ENCODE measurements at regions not wholly inside any gene's neighbourhood (a gene's known extent, or its start where the extent isn't known, plus 50 kb on each side); places are given as distances from the start of the nearest gene placed in this dataset.

- H3K36me3 ChIP-seq (replicated peaks in 1 of 2), result no peaks in the 10 kb centered on the region
- no peak overlapping the region for H3K4me3 ChIP-seq
- no peak for DNase-seq
- intact Hi-C loops (cut with DNase I), result no loop called here
- H3K27ac ChIP-seq, result no peak overlapping the region
- H3K27me3 ChIP-seq, result no peaks in the 10 kb centered on the region
- TF ChIP-seq POLR2A (IDR thresholded peaks at IDR 0.05), result no peak
- no peak for TF ChIP-seq CTCF (IDR thresholded peaks at IDR 0.05)
- WGBS, 4 donors, result 89 to 94% (median 93%) methylated on average over 11 to 20 of the region's 20 CpGs
- peaks cover 4 to 27% of the 10 kb centered on the region in 2 donors for H3K4me1 ChIP-seq (replicated peaks in 1 of 2)
- H3K9me3 ChIP-seq (replicated peaks in 1 of 3), result no peaks in the 10 kb centered on the region
Observed at GRCh38 chr16:85469929-85470590, 143.1 kb upstream of the GSE1 start.

- no peaks in the 10 kb centered on the region for H3K36me3 ChIP-seq (replicated peaks in 1 of 2)
- no peak for DNase-seq
- TF ChIP-seq CTCF (IDR thresholded peaks at IDR 0.05) (no peak), POLR2A (IDR thresholded peaks at IDR 0.05) (no peak)
- intact Hi-C loops (cut with DNase I), result no loop called here
- H3K27ac ChIP-seq, result no peak overlapping the region
- no peaks in the 10 kb centered on the region for H3K27me3 ChIP-seq
- 78 to 87% (median 85%) methylated on average over 9 to 13 of the region's 13 CpGs for WGBS, 4 donors
- no peaks in the 10 kb centered on the region for H3K9me3 ChIP-seq (replicated peaks in 1 of 3)
- H3K4me3 ChIP-seq, result no peak overlapping the region
- H3K4me1 ChIP-seq (replicated peaks in 1 of 2), result peaks cover 9 to 27% of the 10 kb centered on the region in 2 donors
Observed at GRCh38 chr16:85470873-85471272, 142.2 kb upstream of the GSE1 start.

GRCh38 chr16:85471469-85472431 is 141.4 kb upstream of the GSE1 start:
- no peak for DNase-seq
- Histone ChIP-seq H3K4me1 (replicated peaks in 1 of 2) (peaks cover 9 to 23% of the 10 kb centered on the region in 2 donors), H3K36me3 (replicated peaks in 1 of 2) (no peaks in the 10 kb centered on the region), H3K9me3 (replicated peaks in 1 of 3) (no peaks in the 10 kb centered on the region), H3K27me3 (no peaks in the 10 kb centered on the region), H3K4me3 (no peak overlapping the region), H3K27ac (peak overlapping the region in 1 of 5 donors; percentile 6)
- no peak for TF ChIP-seq CTCF (IDR thresholded peaks at IDR 0.05)
- TF ChIP-seq POLR2A (IDR thresholded peaks at IDR 0.05), result no peak
- intact Hi-C loops (cut with DNase I), result no loop called here
- WGBS, 4 donors, result 70 to 80% (median 78%) methylated on average over 10 to 15 of the region's 15 CpGs

GRCh38 chr16:85472514-85472913 is 140.6 kb upstream of the GSE1 start:
- Histone ChIP-seq H3K4me3 (no peak overlapping the region), H3K27me3 (no peaks in the 10 kb centered on the region), H3K9me3 (replicated peaks in 1 of 3) (no peaks in the 10 kb centered on the region), H3K4me1 (replicated peaks in 1 of 2) (peaks cover 9 to 23% of the 10 kb centered on the region in 2 donors), H3K36me3 (replicated peaks in 1 of 2) (no peaks in the 10 kb centered on the region), H3K27ac (peak overlapping the region in 1 of 5 donors; percentile 6)
- DNase-seq, result no peak
- TF ChIP-seq CTCF (IDR thresholded peaks at IDR 0.05) (no peak), POLR2A (IDR thresholded peaks at IDR 0.05) (no peak)
- 82 to 99% (median 84%) methylated on average over 7 to 9 of the region's 9 CpGs for whole genome bisulfite sequencing, 4 donors
- intact Hi-C loops (cut with DNase I), result no loop called here
